ENCODE measurements at regions not wholly inside any gene's neighbourhood (a gene's known extent, or its start where the extent isn't known, plus 50 kb on each side); places are given as distances from the start of the nearest gene placed in this dataset.

GRCh38 chr11:91798240-91798639, 426.4 kb upstream of the FAT3 start:
- no peaks in the 10 kb centered on the region for H3K27me3 ChIP-seq
- no peaks in the 10 kb centered on the region for H3K4me1 ChIP-seq (ENCODE audit: insufficient read depth)
- no peaks in the 10 kb centered on the region for H3K9me3 ChIP-seq
- no peak for DNase-seq
- H3K36me3 ChIP-seq = no peaks in the 10 kb centered on the region
- no peak for TF ChIP-seq EP300 (IDR thresholded peaks at IDR 0.05)
- no peak for TF ChIP-seq CTCF (IDR thresholded peaks at IDR 0.05)
- TF ChIP-seq POLR2A (IDR thresholded peaks at IDR 0.05) = no peak
- H3K27ac ChIP-seq = no peak overlapping the region
- H3K4me3 ChIP-seq = no peak overlapping the region
- intact Hi-C loops (cut with DNase I) = no loop called here
- 89 to 96% (median 96%) methylated on average over 7 of the region's 7 CpGs for WGBS, 3 donors

- no peak overlapping the region for H3K4me3 ChIP-seq
- H3K36me3 ChIP-seq = no peaks in the 10 kb centered on the region
- DNase-seq = no peak
- H3K27ac ChIP-seq = no peak overlapping the region
- no peaks in the 10 kb centered on the region for H3K4me1 ChIP-seq (ENCODE audit: insufficient read depth)
- intact Hi-C loops (cut with DNase I) = no loop called here
- H3K9me3 ChIP-seq = no peaks in the 10 kb centered on the region
- no peaks in the 10 kb centered on the region for H3K27me3 ChIP-seq
- TF ChIP-seq EP300 (IDR thresholded peaks at IDR 0.05) = no peak
Observed at GRCh38 chr11:91796999-91797398, 427.6 kb upstream of the FAT3 start.

- DNase-seq = no peak
- Histone ChIP-seq H3K4me3 (no peak overlapping the region), H3K27me3 (no peaks in the 10 kb centered on the region), H3K36me3 (no peaks in the 10 kb centered on the region), H3K4me1 (ENCODE audit: insufficient read depth) (no peaks in the 10 kb centered on the region), H3K9me3 (no peaks in the 10 kb centered on the region), H3K27ac (no peak overlapping the region)
- 17 to 24% (median 21%) methylated on average over 2 of the region's 2 CpGs for WGBS, 3 donors
- intact Hi-C loops (cut with DNase I) = no loop called here
- no peak for TF ChIP-seq CTCF (IDR thresholded peaks at IDR 0.05)
- no peak for TF ChIP-seq POLR2A (IDR thresholded peaks at IDR 0.05)
- TF ChIP-seq EP300 (IDR thresholded peaks at IDR 0.05) = no peak
Observed at GRCh38 chr11:91795139-91795887, 429.3 kb upstream of the FAT3 start.

- H3K9me3 ChIP-seq = no peaks in the 10 kb centered on the region
- H3K27me3 ChIP-seq = no peaks in the 10 kb centered on the region
- H3K4me1 ChIP-seq (ENCODE audit: insufficient read depth) = no peaks in the 10 kb centered on the region
- TF ChIP-seq EP300 (IDR thresholded peaks at IDR 0.05) (no peak), POLR2A (IDR thresholded peaks at IDR 0.05) (no peak), CTCF (IDR thresholded peaks at IDR 0.05) (no peak)
- no peak for DNase-seq
- H3K4me3 ChIP-seq = no peak overlapping the region
- intact Hi-C loops (cut with DNase I) = no loop called here
- no peaks in the 10 kb centered on the region for H3K36me3 ChIP-seq
- WGBS, 3 donors = 78 to 79% (median 79%) methylated on average over 3 of the region's 3 CpGs
- H3K27ac ChIP-seq = no peak overlapping the region
Observed at GRCh38 chr11:91794146-91794545, 430.5 kb upstream of the FAT3 start.

- Histone ChIP-seq H3K4me3 (no peak overlapping the region), H3K36me3 (no peaks in the 10 kb centered on the region), H3K4me1 (ENCODE audit: insufficient read depth) (no peaks in the 10 kb centered on the region), H3K27me3 (no peaks in the 10 kb centered on the region), H3K27ac (no peak overlapping the region), H3K9me3 (no peaks in the 10 kb centered on the region)
- intact Hi-C loops (cut with DNase I) = no loop called here
- WGBS, 3 donors = 90 to 93% (median 91%) methylated on average over 4 of the region's 4 CpGs
- TF ChIP-seq EP300 (IDR thresholded peaks at IDR 0.05) = no peak
- no peak for TF ChIP-seq CTCF (IDR thresholded peaks at IDR 0.05)
- TF ChIP-seq POLR2A (IDR thresholded peaks at IDR 0.05) = no peak
- DNase-seq = no peak
Observed at GRCh38 chr11:91792779-91793262, 431.8 kb upstream of the FAT3 start.

All from ovary (tissue), 7 donors.